ENCODE measurements at regions not wholly inside any gene's neighbourhood (a gene's known extent, or its start where the extent isn't known, plus 50 kb on each side); places are given as distances from the start of the nearest gene placed in this dataset.

GRCh38 chr2:156845806-156846558, 409.8 kb downstream of the GPD2 start:
- DNase-seq (ENCODE audit: low spot score) = no peak

- DNase-seq (ENCODE audit: low spot score) = no peak
These were observed 405.3 kb upstream of the GALNT5 start for GRCh38 chr2:156852210-156852609.

GRCh38 chr2:156852681-156853080, 404.8 kb upstream of the GALNT5 start:
- DNase-seq (ENCODE audit: low spot score) = no peak

GRCh38 chr2:156864325-156864724, 393.2 kb upstream of the GALNT5 start:
- DNase-seq (ENCODE audit: low spot score) = no peak

GRCh38 chr2:156864753-156865152, 392.8 kb upstream of the GALNT5 start:
- DNase-seq (ENCODE audit: low spot score) = no peak

- no peak for DNase-seq (ENCODE audit: low spot score)
These were observed 390.3 kb upstream of the GALNT5 start for GRCh38 chr2:156867201-156867600.

- DNase-seq (ENCODE audit: low spot score) = no peak
These were observed 382.8 kb upstream of the GALNT5 start for GRCh38 chr2:156874707-156875106.

GRCh38 chr2:156883804-156884203, 373.7 kb upstream of the GALNT5 start:
- DNase-seq (ENCODE audit: low spot score) = no peak

- no peak for DNase-seq (ENCODE audit: low spot score)
These were observed 373.3 kb upstream of the GALNT5 start for GRCh38 chr2:156884216-156884615.

- no peak for DNase-seq (ENCODE audit: low spot score)
These were observed 366.9 kb upstream of the GALNT5 start for GRCh38 chr2:156890529-156891148.

- no peak for DNase-seq (ENCODE audit: low spot score)
These were observed 365.9 kb upstream of the GALNT5 start for GRCh38 chr2:156891609-156892008.

GRCh38 chr2:156892467-156893281, 364.8 kb upstream of the GALNT5 start:
- peak; percentile 59 for DNase-seq (ENCODE audit: low spot score)

GRCh38 chr2:156896294-156896693, 361.2 kb upstream of the GALNT5 start:
- no peak for DNase-seq (ENCODE audit: low spot score)

- no peak for DNase-seq (ENCODE audit: low spot score)
These were observed 360.0 kb upstream of the GALNT5 start for GRCh38 chr2:156897548-156897947.

- DNase-seq (ENCODE audit: low spot score) = no peak
These were observed 356.0 kb upstream of the GALNT5 start for GRCh38 chr2:156901373-156902031.

- no peak for DNase-seq (ENCODE audit: low spot score)
These were observed 354.2 kb upstream of the GALNT5 start for GRCh38 chr2:156903335-156903734.

GRCh38 chr2:156907806-156908205, 349.7 kb upstream of the GALNT5 start:
- DNase-seq (ENCODE audit: low spot score) = no peak

GRCh38 chr2:156908825-156909224, 348.7 kb upstream of the GALNT5 start:
- DNase-seq (ENCODE audit: low spot score) = no peak

GRCh38 chr2:156909983-156910382, 347.5 kb upstream of the GALNT5 start:
- no peak for DNase-seq (ENCODE audit: low spot score)

GRCh38 chr2:156915332-156915731, 342.2 kb upstream of the GALNT5 start:
- DNase-seq (ENCODE audit: low spot score) = no peak

GRCh38 chr2:156918410-156918809, 339.1 kb upstream of the GALNT5 start:
- no peak for DNase-seq (ENCODE audit: low spot score)

- DNase-seq (ENCODE audit: low spot score) = no peak
These were observed 327.1 kb upstream of the GALNT5 start for GRCh38 chr2:156930423-156930822.
